Kidney (tissue), 13 donors: ENCODE measurements at regions not wholly inside any gene's neighbourhood (a gene's known extent, or its start where the extent isn't known, plus 50 kb on each side); places are given as distances from the start of the nearest gene placed in this dataset.

ENCODE experiments used
- DNase-seq, 5 donors: peaks; one replicate each; pipeline ENCODE4 v3.0.0-alpha.2; 2013 to 2020
- FAIRE-seq: peaks from 2 replicates; lab custom pipeline; 2012; peaks lifted over from hg19 to GRCh38; lab: Jason Lieb, UNC
- H3K27ac ChIP-seq, 2 donors: one replicate each; pipeline ENCODE4 v1.7.0; 2013; ENCODE audit warnings: low read depth in 2 of 2, low read length in 2 of 2, inconsistent platforms in 1 of 2
- H3K27me3 ChIP-seq: one replicate; pipeline ENCODE4 v1.7.1; 2013; ENCODE audit warnings: low read length, inconsistent platforms; ENCODE audit not compliant: control insufficient read depth, insufficient read depth
- H3K36me3 ChIP-seq, 3 donors: one replicate each; pipeline versions ENCODE4 v1.7.0 to v1.7.1; 2013; ENCODE audit warnings: low read length in 3 of 3, control low read depth in 1 of 3, inconsistent platforms in 1 of 3; ENCODE audit not compliant: insufficient read depth in 3 of 3, control insufficient read depth in 2 of 3
- H3K4me1 ChIP-seq, 3 donors: one replicate each; pipeline versions ENCODE4 v1.7.0 to v1.7.1; 2013; ENCODE audit warnings: low read length in 3 of 3, inconsistent platforms in 1 of 3, low read depth in 1 of 3; ENCODE audit not compliant: control insufficient read depth in 2 of 3, insufficient read depth in 2 of 3
- H3K4me3 ChIP-seq, 3 donors: one replicate each; pipeline versions ENCODE4 v1.7.0 to v1.8.1; 2013; ENCODE audit warnings: low read length in 3 of 3, control low read depth in 1 of 3, inconsistent platforms in 1 of 3
- H3K9ac ChIP-seq, 3 donors: one replicate each; pipeline versions ENCODE4 v1.7.0 to v1.7.1; 2013; ENCODE audit warnings: low read length in 3 of 3, control low read depth in 1 of 3, inconsistent platforms in 1 of 3
- H3K9me3 ChIP-seq, 3 donors: one replicate each; pipeline versions ENCODE4 v1.7.0 to v1.7.1; 2013; ENCODE audit warnings: low read length in 3 of 3, control low read depth in 1 of 3, inconsistent platforms in 1 of 3; ENCODE audit not compliant: control insufficient read depth in 2 of 3, insufficient read depth in 1 of 3
- intact Hi-C: fragments of 100-400 bp; cut with DNase I; formaldehyde crosslinking; loops from one replicate; pipeline ENCODE4 v1.11.1; 2022
- TF ChIP-seq, protein P1 (sequence below): IDR thresholded peaks from 3 replicates; pipeline ENCODE4 v1.5.1; 2012; ENCODE audit warnings: mild to moderate bottlenecking, moderate library complexity, borderline replicate concordance; ENCODE audit not compliant: insufficient read depth; ENCODE audit errors: extremely low read depth
- donor health status: control.
- donor health status: control.
- donor health status: control.
- donor health status: control.
- donor health status: control.
- donor health status: DM: yes; HTN: yes; CAD: no.
- donor health status: Normal renal cell carcinoma (clear cell type).

DNA sequence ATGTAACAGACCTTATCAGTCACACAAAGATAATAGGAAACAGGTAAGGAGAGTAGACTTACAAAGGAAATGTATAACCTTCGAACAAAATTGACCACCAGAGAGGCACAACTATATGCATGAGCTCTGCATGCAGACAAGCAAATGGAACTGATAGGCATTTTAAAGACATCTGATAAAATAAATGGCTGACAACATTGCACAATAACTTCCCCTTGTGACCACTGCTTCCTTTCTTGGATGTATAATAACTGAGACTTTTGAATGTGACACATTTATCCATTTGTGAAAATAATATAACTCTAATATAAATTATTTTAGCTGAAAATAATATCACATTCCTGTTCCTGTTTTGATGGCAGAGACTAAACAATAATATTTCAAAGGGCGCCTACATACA, 654.2 kb upstream of the STEAP1 start:
- Histone ChIP-seq H3K27me3 (no peaks in the 10 kb centered on the region), H3K27ac (no peak overlapping the region), H3K4me1 (no peaks in the 10 kb centered on the region), H3K9me3 (no peaks in the 10 kb centered on the region), H3K9ac (no peak overlapping the region), H3K4me3 (no peak overlapping the region), H3K36me3 (no peaks in the 10 kb centered on the region)
- TF ChIP-seq, protein P1, sequence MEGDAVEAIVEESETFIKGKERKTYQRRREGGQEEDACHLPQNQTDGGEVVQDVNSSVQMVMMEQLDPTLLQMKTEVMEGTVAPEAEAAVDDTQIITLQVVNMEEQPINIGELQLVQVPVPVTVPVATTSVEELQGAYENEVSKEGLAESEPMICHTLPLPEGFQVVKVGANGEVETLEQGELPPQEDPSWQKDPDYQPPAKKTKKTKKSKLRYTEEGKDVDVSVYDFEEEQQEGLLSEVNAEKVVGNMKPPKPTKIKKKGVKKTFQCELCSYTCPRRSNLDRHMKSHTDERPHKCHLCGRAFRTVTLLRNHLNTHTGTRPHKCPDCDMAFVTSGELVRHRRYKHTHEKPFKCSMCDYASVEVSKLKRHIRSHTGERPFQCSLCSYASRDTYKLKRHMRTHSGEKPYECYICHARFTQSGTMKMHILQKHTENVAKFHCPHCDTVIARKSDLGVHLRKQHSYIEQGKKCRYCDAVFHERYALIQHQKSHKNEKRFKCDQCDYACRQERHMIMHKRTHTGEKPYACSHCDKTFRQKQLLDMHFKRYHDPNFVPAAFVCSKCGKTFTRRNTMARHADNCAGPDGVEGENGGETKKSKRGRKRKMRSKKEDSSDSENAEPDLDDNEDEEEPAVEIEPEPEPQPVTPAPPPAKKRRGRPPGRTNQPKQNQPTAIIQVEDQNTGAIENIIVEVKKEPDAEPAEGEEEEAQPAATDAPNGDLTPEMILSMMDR: no peak
- intact Hi-C loops: no loop called here
- FAIRE-seq: peak; percentile 29
- no peak for DNase-seq

DNA sequence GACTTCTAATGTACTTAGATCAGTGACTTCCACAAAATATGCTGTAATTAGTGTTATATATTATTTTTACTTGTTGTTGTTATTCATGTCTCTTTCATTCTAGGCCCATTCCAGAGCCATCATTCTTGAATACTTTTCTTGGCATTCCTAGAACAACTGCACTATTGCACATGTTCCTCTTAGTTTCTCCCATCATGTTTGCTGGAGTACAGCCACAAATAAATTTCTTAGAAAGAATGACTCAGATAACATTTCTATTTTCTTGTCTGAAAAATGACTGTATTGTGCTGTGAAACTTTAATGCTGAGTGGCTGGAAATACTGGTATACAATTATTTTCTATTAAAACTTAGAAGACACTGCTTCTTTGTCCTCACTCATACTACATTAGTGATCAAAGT, 651.0 kb upstream of the STEAP1 start:
- DNase-seq (no peak), FAIRE-seq (no peak)
- Histone ChIP-seq H3K9ac (no peak overlapping the region), H3K36me3 (no peaks in the 10 kb centered on the region), H3K27me3 (no peaks in the 10 kb centered on the region), H3K4me3 (no peak overlapping the region), H3K4me1 (no peaks in the 10 kb centered on the region), H3K27ac (no peak overlapping the region), H3K9me3 (no peaks in the 10 kb centered on the region)
- TF ChIP-seq, protein P1: no peak
- intact Hi-C loops: no loop called here

DNA sequence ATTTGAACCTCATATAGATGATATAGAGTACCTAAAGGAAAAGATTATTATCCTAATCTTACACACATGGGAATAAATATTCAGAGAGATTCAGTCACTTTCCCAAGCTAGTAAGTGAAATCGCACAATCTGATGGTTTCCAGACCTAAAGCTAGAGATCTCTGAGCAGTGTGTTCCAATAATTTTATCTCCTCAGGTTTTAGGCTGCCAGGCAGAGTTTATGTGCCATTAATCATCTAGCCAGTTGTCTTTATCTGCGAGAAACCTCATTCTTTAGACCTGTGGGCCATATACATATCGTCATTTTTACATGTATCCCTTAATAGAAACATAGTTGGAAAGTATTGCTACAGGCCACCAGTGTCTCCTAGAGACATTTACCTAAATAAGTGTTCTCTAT, 647.2 kb upstream of the STEAP1 start:
- intact Hi-C loops: no loop called here

More for the DNA sequence above, 647.2 kb upstream of the STEAP1 start:
- H3K4me1 ChIP-seq: no peaks in the 10 kb centered on the region
- H3K27ac ChIP-seq: no peak overlapping the region
- DNase-seq (no peak), FAIRE-seq (no peak)
- TF ChIP-seq, protein P1: no peak
- no peaks in the 10 kb centered on the region for H3K9me3 ChIP-seq
- H3K9ac ChIP-seq: no peak overlapping the region
- no peak overlapping the region for H3K4me3 ChIP-seq
- no peaks in the 10 kb centered on the region for H3K36me3 ChIP-seq
- H3K27me3 ChIP-seq: no peaks in the 10 kb centered on the region
